ENCODE measurements at regions not wholly inside any gene's neighbourhood (a gene's known extent, or its start where the extent isn't known, plus 50 kb on each side); places are given as distances from the start of the nearest gene placed in this dataset.

GRCh38 chr5:20370061-20370460, 382.1 kb upstream of the CDH18 start:
- CTCF ChIA-PET, result no interaction called here
- Mint-ChIP-seq H3K4me3 (no peak overlapping the region), H3K27ac (no peak overlapping the region), H3K27me3 (ENCODE audit: low read depth) (no peaks in the 10 kb centered on the region), H3K9me3 (ENCODE audit: insufficient read depth) (peaks cover 14% of the 10 kb centered on the region), H3K36me3 (ENCODE audit: low read depth) (no peaks in the 10 kb centered on the region), H3K4me1 (ENCODE audit: low read depth) (no peaks in the 10 kb centered on the region)
- POLR2A ChIA-PET, result no interaction called here
- ATAC-seq (no peak), DNase-seq (no peak)

DNA sequence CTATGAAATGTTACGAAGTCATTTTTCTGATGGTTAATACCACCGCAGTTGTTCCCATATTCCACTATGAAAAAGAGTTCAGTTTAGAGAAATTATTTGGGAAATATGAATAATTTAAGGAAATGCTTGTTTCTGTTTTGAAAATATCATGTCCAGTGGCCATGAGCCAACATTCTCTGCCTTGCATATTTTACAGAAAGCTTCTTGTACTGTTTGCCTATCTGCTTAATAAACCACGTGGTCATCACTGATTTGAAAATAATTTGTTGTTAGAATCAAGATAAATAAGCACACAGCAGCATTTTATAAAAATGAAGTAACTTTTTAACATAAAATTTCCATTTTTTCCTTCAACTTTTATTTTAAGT, 381.5 kb upstream of the CDH18 start:
- CTCF ChIA-PET, result no interaction called here
- POLR2A ChIA-PET, result no interaction called here
- Mint-ChIP-seq H3K27me3 (ENCODE audit: low read depth) (no peaks in the 10 kb centered on the region), H3K36me3 (ENCODE audit: low read depth) (no peaks in the 10 kb centered on the region), H3K27ac (no peak overlapping the region), H3K9me3 (ENCODE audit: insufficient read depth) (peaks cover 19% of the 10 kb centered on the region), H3K4me3 (no peak overlapping the region), H3K4me1 (ENCODE audit: low read depth) (no peaks in the 10 kb centered on the region)
- ATAC-seq, result no peak
- no peak for DNase-seq

DNA sequence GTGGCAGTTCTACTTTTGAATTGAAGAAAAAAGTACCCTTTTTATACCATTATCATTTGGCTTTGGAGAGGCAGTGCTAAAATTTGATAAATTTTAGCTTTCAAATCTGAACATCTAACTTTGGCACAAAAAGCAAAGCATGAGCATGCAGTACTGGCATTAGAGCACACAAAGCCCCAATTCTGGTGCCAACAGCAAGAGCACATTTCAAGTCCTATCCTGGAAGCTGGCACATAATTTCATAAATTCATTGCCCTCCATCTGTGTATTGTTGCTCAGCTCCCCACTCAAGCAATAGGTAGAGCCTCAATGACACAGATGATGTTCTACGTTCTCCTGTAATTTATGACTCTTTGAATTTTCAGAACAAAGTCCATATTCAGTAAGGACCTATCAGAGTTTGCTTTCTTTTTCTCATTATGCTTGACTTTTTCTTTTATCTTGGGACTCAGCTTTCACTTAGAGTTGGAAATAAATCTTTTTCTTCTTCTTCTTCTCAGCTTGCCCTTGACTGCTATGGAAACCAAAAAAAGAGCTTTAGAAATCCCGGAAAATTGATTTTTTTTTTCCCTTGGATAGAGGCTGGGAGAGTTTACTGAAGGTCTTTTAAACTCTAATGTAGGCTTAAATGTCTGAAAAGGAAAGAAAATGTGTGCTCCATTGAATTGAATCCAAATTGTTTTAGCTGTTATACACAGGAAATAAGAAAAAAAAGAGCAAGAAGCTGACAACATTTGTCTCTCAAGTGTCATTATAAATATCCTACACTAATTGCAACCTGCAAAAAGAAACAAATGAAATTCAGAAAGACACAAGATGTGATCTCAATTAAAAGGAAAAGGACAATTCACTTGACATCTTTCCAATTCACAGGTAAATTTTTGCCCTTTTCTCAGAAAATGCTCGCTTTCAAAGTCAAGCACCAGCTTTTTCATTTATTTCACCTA, 380.8 kb upstream of the CDH18 start:
- ChIA-PET CTCF (no interaction called here), POLR2A (no interaction called here)
- no peaks in the 10 kb centered on the region for H3K4me1 Mint-ChIP-seq (ENCODE audit: low read depth)
- H3K9me3 Mint-ChIP-seq (ENCODE audit: insufficient read depth), result peaks cover 19% of the 10 kb centered on the region
- ATAC-seq, result no peak
- no peaks in the 10 kb centered on the region for H3K36me3 Mint-ChIP-seq (ENCODE audit: low read depth)
- H3K27ac Mint-ChIP-seq, result no peak overlapping the region
- H3K4me3 Mint-ChIP-seq, result no peak overlapping the region
- DNase-seq, result no peak
- no peaks in the 10 kb centered on the region for H3K27me3 Mint-ChIP-seq (ENCODE audit: low read depth)

DNA sequence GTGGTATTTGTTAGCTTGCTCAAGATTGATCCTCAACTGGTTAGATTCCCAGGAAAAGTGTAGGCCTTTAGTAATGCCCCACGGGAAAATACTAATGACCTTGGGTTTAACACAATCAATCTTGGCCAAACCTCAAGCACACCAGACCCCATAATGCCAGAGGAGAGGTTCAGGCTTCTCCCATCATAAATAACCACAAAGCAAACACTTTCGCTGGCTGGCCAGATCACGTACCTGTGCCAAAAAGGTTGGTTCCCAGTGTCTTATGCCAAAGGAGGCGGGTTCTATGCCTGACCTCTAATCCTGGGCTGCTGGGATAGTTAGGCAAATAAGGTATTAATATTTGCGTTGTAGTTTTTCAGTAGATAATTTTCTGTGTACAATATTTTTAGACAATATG, 379.2 kb upstream of the CDH18 start:
- no peak overlapping the region for H3K4me3 Mint-ChIP-seq
- DNase-seq (no peak), ATAC-seq (no peak)
- H3K9me3 Mint-ChIP-seq (ENCODE audit: insufficient read depth), result peaks cover 14% of the 10 kb centered on the region
- no peaks in the 10 kb centered on the region for H3K4me1 Mint-ChIP-seq (ENCODE audit: low read depth)
- H3K36me3 Mint-ChIP-seq (ENCODE audit: low read depth), result no peaks in the 10 kb centered on the region
- CTCF ChIA-PET, result no interaction called here
- POLR2A ChIA-PET, result no interaction called here
- no peaks in the 10 kb centered on the region for H3K27me3 Mint-ChIP-seq (ENCODE audit: low read depth)
- H3K27ac Mint-ChIP-seq, result no peak overlapping the region

DNA sequence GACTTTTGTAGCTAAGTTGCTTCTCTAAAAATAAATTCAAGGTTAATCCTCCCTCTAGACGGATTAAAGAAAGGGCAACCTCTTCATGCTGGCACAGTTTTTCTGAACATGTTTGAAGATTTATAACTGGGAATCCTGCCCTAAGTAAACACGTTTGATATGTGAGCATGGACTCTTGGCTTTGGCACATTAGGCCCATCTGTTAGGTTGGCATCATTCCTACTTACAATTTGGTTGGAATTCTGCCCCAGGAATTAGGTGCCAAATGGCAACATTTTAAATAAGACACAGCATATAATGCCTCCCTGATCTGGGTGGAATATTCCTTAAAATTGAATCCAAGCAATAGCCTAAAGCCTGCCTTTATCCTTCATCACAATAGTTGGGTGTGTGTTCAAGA, 372.3 kb upstream of the CDH18 start:
- ChIA-PET POLR2A (no interaction called here), CTCF (no interaction called here)
- H3K36me3 Mint-ChIP-seq (ENCODE audit: low read depth), result no peaks in the 10 kb centered on the region
- H3K9me3 Mint-ChIP-seq (ENCODE audit: insufficient read depth), result peaks cover 10% of the 10 kb centered on the region
- ATAC-seq (no peak), DNase-seq (no peak)
- no peak overlapping the region for H3K4me3 Mint-ChIP-seq
- no peaks in the 10 kb centered on the region for H3K4me1 Mint-ChIP-seq (ENCODE audit: low read depth)
- no peaks in the 10 kb centered on the region for H3K27me3 Mint-ChIP-seq (ENCODE audit: low read depth)
- H3K27ac Mint-ChIP-seq, result no peak overlapping the region

- ChIA-PET POLR2A (no interaction called here), CTCF (no interaction called here)
- no peaks in the 10 kb centered on the region for H3K27me3 Mint-ChIP-seq (ENCODE audit: low read depth)
- ATAC-seq (no peak), DNase-seq (no peak)
- no peaks in the 10 kb centered on the region for H3K36me3 Mint-ChIP-seq (ENCODE audit: low read depth)
- H3K9me3 Mint-ChIP-seq (ENCODE audit: insufficient read depth), result peaks cover 6% of the 10 kb centered on the region
- no peak overlapping the region for H3K27ac Mint-ChIP-seq
- no peak overlapping the region for H3K4me3 Mint-ChIP-seq
- no peaks in the 10 kb centered on the region for H3K4me1 Mint-ChIP-seq (ENCODE audit: low read depth)
Measured at GRCh38 chr5:20359377-20359776, 371.4 kb upstream of the CDH18 start.

DNA sequence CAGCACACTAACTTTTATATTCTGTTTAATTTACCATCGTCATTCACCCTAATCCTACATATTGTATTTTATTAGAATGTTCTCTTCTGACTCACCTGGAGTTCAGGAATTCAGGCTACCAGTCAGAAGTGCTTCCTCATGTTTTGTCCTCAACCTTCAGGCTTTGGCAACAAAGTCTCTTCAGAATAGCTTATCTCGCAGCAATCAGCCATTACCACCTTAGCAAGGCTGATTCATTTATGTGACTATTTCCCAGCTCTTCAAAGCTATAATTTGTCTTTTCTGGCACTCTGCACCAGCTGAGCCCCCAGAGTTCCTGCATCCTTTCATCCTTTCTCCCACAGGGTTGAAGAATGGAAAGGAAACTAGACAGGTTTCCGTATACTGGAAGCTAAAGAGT, 365.5 kb upstream of the CDH18 start:
- POLR2A ChIA-PET, result no interaction called here
- Mint-ChIP-seq H3K27ac (no peak overlapping the region), H3K27me3 (ENCODE audit: low read depth) (no peaks in the 10 kb centered on the region)

DNA sequence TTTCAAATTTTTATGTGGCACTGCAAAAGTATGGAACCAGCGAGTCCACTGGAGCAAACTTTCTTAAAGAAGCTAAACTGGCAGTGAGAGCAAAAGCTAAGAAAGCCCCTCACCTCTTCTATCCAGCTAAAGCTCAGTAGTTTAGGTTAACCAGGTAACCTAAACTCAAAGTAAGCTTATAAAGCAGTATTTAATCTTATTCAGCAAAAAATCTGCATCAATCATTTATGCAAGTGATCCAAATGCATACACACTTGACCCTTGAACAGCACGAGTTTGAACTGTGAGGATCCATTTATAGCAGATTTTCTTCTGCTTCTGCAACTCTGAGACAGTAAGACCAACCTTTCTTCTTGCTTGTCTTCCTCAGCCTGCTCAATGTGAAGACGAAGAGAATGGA, 363.8 kb upstream of the CDH18 start:
- H3K9me3 Mint-ChIP-seq (ENCODE audit: insufficient read depth), result peaks cover 17% of the 10 kb centered on the region

More for the DNA sequence above, 365.5 kb upstream of the CDH18 start:
- no peak overlapping the region for H3K4me3 Mint-ChIP-seq
- no peaks in the 10 kb centered on the region for H3K4me1 Mint-ChIP-seq (ENCODE audit: low read depth)
- ATAC-seq (no peak), DNase-seq (no peak)
- H3K9me3 Mint-ChIP-seq (ENCODE audit: insufficient read depth), result peaks cover 16% of the 10 kb centered on the region
- CTCF ChIA-PET, result no interaction called here
- H3K36me3 Mint-ChIP-seq (ENCODE audit: low read depth), result no peaks in the 10 kb centered on the region

GRCh38 chr5:20348321-20348720, 360.3 kb upstream of the CDH18 start:
- Mint-ChIP-seq H3K4me1 (ENCODE audit: low read depth) (no peaks in the 10 kb centered on the region), H3K9me3 (ENCODE audit: insufficient read depth) (peaks cover 20% of the 10 kb centered on the region), H3K4me3 (no peak overlapping the region), H3K27ac (no peak overlapping the region), H3K27me3 (ENCODE audit: low read depth) (no peaks in the 10 kb centered on the region), H3K36me3 (ENCODE audit: low read depth) (no peaks in the 10 kb centered on the region)
- DNase-seq (no peak), ATAC-seq (no peak)
- POLR2A ChIA-PET, result no interaction called here
- CTCF ChIA-PET, result no interaction called here

More for the DNA sequence above, 363.8 kb upstream of the CDH18 start:
- CTCF ChIA-PET, result no interaction called here
- Mint-ChIP-seq H3K36me3 (ENCODE audit: low read depth) (no peaks in the 10 kb centered on the region), H3K4me1 (ENCODE audit: low read depth) (no peaks in the 10 kb centered on the region), H3K4me3 (no peak overlapping the region), H3K27me3 (ENCODE audit: low read depth) (no peaks in the 10 kb centered on the region), H3K27ac (no peak overlapping the region)
- no peak for DNase-seq
- no peak for ATAC-seq
- POLR2A ChIA-PET, result no interaction called here

- no peak overlapping the region for H3K27ac Mint-ChIP-seq
- CTCF ChIA-PET, result no interaction called here
- H3K4me1 Mint-ChIP-seq (ENCODE audit: low read depth), result no peaks in the 10 kb centered on the region
Measured at GRCh38 chr5:20347334-20347733, 359.3 kb upstream of the CDH18 start.

GRCh38 chr5:20340126-20340525, 352.1 kb upstream of the CDH18 start:
- no peak overlapping the region for H3K4me3 Mint-ChIP-seq
- DNase-seq, result no peak
- ChIA-PET CTCF (no interaction called here), POLR2A (no interaction called here)
- H3K9me3 Mint-ChIP-seq (ENCODE audit: insufficient read depth), result peaks cover 14% of the 10 kb centered on the region
- no peaks in the 10 kb centered on the region for H3K27me3 Mint-ChIP-seq (ENCODE audit: low read depth)
- H3K36me3 Mint-ChIP-seq (ENCODE audit: low read depth), result no peaks in the 10 kb centered on the region
- no peaks in the 10 kb centered on the region for H3K4me1 Mint-ChIP-seq (ENCODE audit: low read depth)
- H3K27ac Mint-ChIP-seq, result no peak overlapping the region
- no peak for ATAC-seq

More at GRCh38 chr5:20347334-20347733, 359.3 kb upstream of the CDH18 start:
- ATAC-seq (no peak), DNase-seq (no peak)
- H3K4me3 Mint-ChIP-seq, result no peak overlapping the region
- H3K27me3 Mint-ChIP-seq (ENCODE audit: low read depth), result no peaks in the 10 kb centered on the region
- H3K36me3 Mint-ChIP-seq (ENCODE audit: low read depth), result no peaks in the 10 kb centered on the region
- POLR2A ChIA-PET, result no interaction called here
- H3K9me3 Mint-ChIP-seq (ENCODE audit: insufficient read depth), result peaks cover 25% of the 10 kb centered on the region

DNA sequence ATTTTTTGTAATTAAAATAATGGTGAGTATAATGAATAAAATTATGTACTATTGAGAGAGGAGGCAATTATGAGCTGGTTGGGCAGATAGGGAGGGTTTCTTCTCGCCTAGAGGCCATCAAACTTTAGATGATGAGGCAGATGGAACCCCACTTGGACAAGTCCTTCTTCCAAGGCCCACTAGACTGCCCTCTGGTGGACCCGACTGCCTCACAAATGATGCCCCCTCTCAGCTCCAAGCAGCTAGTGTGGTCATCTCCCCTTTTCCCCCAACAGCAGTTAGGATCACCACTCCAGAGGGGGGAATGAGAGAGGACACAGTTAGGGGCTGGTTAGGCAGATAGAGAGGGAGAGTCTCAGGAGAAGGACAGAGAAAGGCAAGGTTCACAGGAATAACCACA, 348.0 kb upstream of the CDH18 start:
- H3K27me3 Mint-ChIP-seq (ENCODE audit: low read depth), result no peaks in the 10 kb centered on the region
- ChIA-PET POLR2A (interaction anchor here (0.6 kb wide), 1 partner anchor 664 kb away, joined by 3 read pairs; no protein-coding TSS in a partner anchor), CTCF (no interaction called here)
- ATAC-seq (no peak), DNase-seq (no peak)
- H3K9me3 Mint-ChIP-seq (ENCODE audit: insufficient read depth), result peaks cover 13% of the 10 kb centered on the region
- no peak overlapping the region for H3K4me3 Mint-ChIP-seq
- no peak overlapping the region for H3K27ac Mint-ChIP-seq
- no peaks in the 10 kb centered on the region for H3K4me1 Mint-ChIP-seq (ENCODE audit: low read depth)
- H3K36me3 Mint-ChIP-seq (ENCODE audit: low read depth), result no peaks in the 10 kb centered on the region

DNA sequence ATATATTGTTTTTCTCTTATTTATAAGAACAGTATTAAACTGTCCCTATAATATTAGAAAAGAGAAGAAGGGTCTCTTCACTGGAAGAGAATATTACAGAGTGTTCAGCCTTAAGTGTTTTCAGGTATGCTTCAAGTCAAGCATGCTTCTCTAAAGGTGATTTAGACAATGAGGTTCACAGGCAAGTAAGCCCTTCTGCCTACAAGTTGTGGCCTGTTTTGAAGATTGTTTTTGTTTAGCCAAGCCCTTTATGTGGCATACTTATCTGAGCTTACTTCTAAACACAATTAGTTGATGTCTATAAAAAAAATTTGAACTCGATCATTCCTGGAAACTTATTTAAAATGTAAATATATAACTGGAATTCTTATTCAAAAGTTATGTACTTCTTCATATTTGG, 343.8 kb upstream of the CDH18 start:
- POLR2A ChIA-PET, result no interaction called here

More for the DNA sequence above, 343.8 kb upstream of the CDH18 start:
- DNase-seq (no peak), ATAC-seq (no peak)
- Mint-ChIP-seq H3K27me3 (ENCODE audit: low read depth) (no peaks in the 10 kb centered on the region), H3K27ac (no peak overlapping the region), H3K9me3 (ENCODE audit: insufficient read depth) (peaks cover 5% of the 10 kb centered on the region), H3K4me3 (no peak overlapping the region), H3K36me3 (ENCODE audit: low read depth) (no peaks in the 10 kb centered on the region), H3K4me1 (ENCODE audit: low read depth) (no peaks in the 10 kb centered on the region)
- CTCF ChIA-PET, result no interaction called here
